IPS DF 6.9 (cell line): ENCODE measurements at regions not wholly inside any gene's neighbourhood (a gene's known extent, or its start where the extent isn't known, plus 50 kb on each side); places are given as distances from the start of the nearest gene placed in this dataset.
A peak's percentile ranks its signal among the peaks of the same experiment; 100 is the strongest.

Experiments used
- DNase-seq: peaks from one replicate; pipeline ENCODE4 v3.0.0-alpha.2; 2013; ENCODE audit warnings: low read depth, low spot score
- H3K27ac ChIP-seq: one replicate; pipeline ENCODE4 v1.5.1; 2013; ENCODE audit warnings: low read length, control low read depth
- H3K27me3 ChIP-seq: 2 replicates; pipeline ENCODE4 v1.6.1; 2013; ENCODE audit warnings: mild to moderate bottlenecking, low read length; ENCODE audit not compliant: control insufficient read depth, insufficient read depth
- H3K36me3 ChIP-seq: 2 replicates; pipeline ENCODE4 v1.6.1; 2013; ENCODE audit warnings: low read length; ENCODE audit not compliant: control insufficient read depth, insufficient read depth
- H3K4me1 ChIP-seq: 2 replicates; pipeline ENCODE4 v1.6.1; 2013; ENCODE audit warnings: low read length; ENCODE audit not compliant: control insufficient read depth, insufficient read depth
- H3K4me3 ChIP-seq: 2 replicates; pipeline ENCODE4 v1.5.1; 2013; ENCODE audit warnings: mild to moderate bottlenecking, low read length
- H3K9me3 ChIP-seq: 2 replicates; pipeline ENCODE4 v1.6.1; 2013; ENCODE audit warnings: low read length, inconsistent platforms; ENCODE audit not compliant: control insufficient read depth, insufficient read depth
- WGBS: extraction: QIAGEN DNeasy Blood & Tissue Kit; methylation state at CpG from one replicate; pipeline ENCODE4 v1.1.7; 2013; ENCODE audit warnings: mixed read lengths, missing lambda C conversion rate; ENCODE audit not compliant: insufficient read length, insufficient coverage; 5-methylcytosine and 5-hydroxymethylcytosine counted together

DNA sequence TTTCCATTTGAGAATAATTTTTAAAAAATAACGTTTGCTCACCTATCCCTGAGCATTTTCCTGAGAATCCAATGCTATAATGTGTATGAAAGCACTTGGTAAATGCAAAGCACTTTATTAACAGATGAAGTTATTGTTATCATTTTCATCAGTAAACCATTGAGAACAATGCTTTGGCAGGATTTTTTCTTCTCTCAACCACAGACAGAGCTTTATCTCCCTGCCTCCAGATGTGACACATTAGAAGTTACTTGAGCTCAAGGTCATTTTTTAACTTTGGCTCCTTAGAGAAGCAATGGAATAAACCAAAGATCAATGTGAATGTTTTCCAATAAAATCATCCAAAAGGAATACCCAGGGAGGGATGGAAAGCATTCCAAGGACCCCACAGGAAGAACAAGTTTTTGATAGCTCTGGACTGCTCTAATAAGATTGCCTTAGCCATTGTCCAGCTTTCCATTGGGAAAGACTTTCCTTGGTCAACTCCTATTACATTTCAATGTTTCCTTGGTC is 118.9 kb upstream of the NT5C1B start:
- Histone ChIP-seq H3K36me3 (no peaks in the 10 kb centered on the region), H3K4me3 (no peak overlapping the region), H3K27me3 (no peaks in the 10 kb centered on the region), H3K27ac (no peak overlapping the region), H3K4me1 (no peaks in the 10 kb centered on the region), H3K9me3 (no peaks in the 10 kb centered on the region)
- no CpG with 5 or more reads among the region's 1 CpG for WGBS
- DNase-seq, result no peak

DNA sequence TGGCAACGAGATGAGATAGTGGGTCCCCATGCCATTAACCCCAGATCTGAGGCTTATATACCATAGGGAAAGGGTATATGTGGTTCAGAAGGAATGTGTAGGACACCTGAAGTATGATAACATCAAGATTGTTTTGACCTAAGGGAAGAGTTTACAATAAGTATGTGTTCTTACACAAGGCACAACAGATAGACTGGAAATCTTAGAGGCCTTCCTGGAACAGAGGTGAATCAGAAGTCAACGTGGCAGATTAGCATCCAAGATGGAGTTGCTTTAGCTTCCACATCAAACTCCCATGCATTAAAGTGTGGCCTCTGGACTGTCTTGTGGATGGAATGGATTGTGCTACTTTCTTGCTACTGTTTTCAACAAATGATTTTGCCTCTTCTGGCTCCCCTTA is 116.6 kb upstream of the NT5C1B start:
- no CpG with 5 or more reads among the region's 2 CpGs for WGBS
- no peaks in the 10 kb centered on the region for H3K9me3 ChIP-seq

DNA sequence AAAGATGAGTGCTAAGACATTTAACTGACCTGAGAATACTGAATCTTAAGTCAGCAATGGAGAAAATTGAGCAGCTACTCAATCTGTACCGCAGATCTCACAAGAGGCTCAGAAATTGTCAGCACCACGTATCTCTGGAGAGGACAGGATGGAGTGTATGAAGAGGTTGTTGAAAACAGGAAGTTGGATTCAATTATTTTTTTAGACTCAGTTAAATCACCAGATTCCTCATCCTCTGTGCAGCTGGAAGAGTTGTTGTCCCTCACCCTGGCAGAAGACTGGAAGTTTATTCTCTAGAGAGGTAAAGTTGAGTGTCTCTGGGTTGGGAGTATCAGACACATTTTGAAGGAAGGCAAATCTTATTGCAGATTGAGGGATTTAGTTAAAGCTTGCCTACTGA is 114.9 kb upstream of the NT5C1B start:
- H3K36me3 ChIP-seq, result no peaks in the 10 kb centered on the region
- WGBS, result no CpG with 5 or more reads among the region's 2 CpGs
- no peak overlapping the region for H3K4me3 ChIP-seq
- H3K9me3 ChIP-seq, result no peaks in the 10 kb centered on the region
- no peaks in the 10 kb centered on the region for H3K4me1 ChIP-seq
- no peak for DNase-seq
- no peaks in the 10 kb centered on the region for H3K27me3 ChIP-seq
- no peak overlapping the region for H3K27ac ChIP-seq

More for the DNA sequence above, 116.6 kb upstream of the NT5C1B start:
- no peak for DNase-seq
- Histone ChIP-seq H3K27me3 (no peaks in the 10 kb centered on the region), H3K4me1 (no peaks in the 10 kb centered on the region), H3K27ac (no peak overlapping the region), H3K4me3 (no peak overlapping the region), H3K36me3 (no peaks in the 10 kb centered on the region)

DNA sequence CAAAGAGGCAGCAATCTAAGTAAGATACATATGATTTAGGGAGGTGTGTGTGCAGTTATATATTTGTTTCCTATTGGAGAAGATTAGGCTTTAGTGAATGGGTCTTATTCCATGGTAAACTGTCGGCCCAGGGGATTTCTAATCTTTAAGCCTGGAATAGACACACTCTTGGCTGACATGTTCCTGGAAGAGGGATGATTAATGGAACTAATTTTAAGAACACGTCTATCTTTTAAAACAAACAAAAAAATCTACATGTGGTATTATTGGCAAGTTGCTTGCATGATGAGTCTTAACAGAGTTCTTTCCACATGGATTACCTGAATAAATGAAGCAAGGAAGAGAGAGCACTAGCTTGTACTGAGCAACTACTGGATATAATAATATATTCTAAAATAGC is 114.2 kb upstream of the NT5C1B start:
- H3K27ac ChIP-seq, result no peak overlapping the region
- no CpG with 5 or more reads among the region's 2 CpGs for WGBS
- no peaks in the 10 kb centered on the region for H3K36me3 ChIP-seq
- no peak for DNase-seq
- H3K4me1 ChIP-seq, result no peaks in the 10 kb centered on the region
- no peak overlapping the region for H3K4me3 ChIP-seq
- H3K9me3 ChIP-seq, result no peaks in the 10 kb centered on the region
- H3K27me3 ChIP-seq, result no peaks in the 10 kb centered on the region

DNA sequence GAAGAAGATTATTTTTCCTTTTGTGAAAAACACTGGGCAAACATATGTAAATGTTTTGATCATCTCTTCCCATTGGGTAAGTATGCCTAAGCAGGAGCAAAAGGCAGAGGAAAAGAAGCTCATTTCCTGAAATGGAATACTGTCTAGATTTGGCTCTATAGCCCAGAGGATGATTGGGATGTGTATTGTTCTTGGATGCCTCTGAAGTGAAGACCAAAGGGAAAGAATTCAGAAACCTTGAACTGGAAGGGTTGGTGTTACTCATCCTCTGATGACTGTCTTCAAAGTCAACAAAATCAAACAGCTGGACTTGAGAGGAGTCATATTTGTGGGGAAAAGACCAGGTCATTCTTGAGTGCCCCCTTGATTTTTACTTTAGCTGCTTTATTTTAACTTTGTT is 112.6 kb upstream of the NT5C1B start:
- Histone ChIP-seq H3K27ac (no peak overlapping the region), H3K9me3 (no peaks in the 10 kb centered on the region), H3K27me3 (no peaks in the 10 kb centered on the region), H3K36me3 (no peaks in the 10 kb centered on the region), H3K4me3 (no peak overlapping the region), H3K4me1 (no peaks in the 10 kb centered on the region)
- no peak for DNase-seq

DNA sequence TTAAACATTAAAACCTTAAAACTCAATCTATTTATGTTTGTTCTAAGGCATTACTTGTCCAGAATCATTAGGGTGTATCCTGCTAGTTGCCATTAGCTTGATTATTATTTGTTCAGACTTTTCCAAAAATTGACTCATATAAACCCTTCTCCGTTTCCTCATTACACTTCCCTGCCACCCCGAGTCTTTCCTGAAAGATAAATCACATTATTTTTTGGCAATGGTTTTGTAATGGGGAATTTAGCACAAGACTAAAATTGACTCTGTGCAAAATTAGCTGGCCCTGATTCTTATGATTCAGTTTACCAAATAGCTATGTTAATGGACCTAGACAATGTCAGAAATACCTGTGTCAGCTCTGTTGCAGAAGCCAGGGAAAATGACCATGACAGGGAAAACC is 112.2 kb upstream of the NT5C1B start:
- Histone ChIP-seq H3K4me1 (no peaks in the 10 kb centered on the region), H3K9me3 (no peaks in the 10 kb centered on the region), H3K36me3 (no peaks in the 10 kb centered on the region), H3K27ac (no peak overlapping the region), H3K4me3 (no peak overlapping the region), H3K27me3 (no peaks in the 10 kb centered on the region)
- 100% methylated on average over 2 of the region's 2 CpGs for WGBS
- no peak for DNase-seq

DNA sequence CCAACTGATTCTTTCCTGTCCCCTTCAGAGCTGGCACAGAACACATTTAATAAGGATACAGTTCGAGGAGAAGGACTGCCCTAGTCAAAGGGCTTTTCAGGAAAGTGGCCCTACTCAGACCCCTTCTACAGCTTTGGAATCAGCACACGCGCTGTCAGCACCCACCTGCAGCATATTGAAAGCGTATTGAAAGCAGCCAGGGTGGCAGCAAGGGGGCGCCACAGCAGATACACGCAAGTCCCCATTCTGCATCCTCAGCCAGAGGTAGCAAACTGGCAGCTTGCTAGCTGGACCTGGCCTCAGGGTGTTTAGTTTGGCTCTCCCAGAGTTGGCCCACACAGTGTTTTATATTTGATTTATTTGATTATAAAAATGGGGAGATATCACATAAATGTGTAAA is 101.0 kb upstream of the NT5C1B start:
- WGBS, result no CpG with 5 or more reads among the region's 6 CpGs
- Histone ChIP-seq H3K27ac (no peak overlapping the region), H3K4me1 (no peaks in the 10 kb centered on the region), H3K27me3 (no peaks in the 10 kb centered on the region), H3K36me3 (no peaks in the 10 kb centered on the region), H3K4me3 (no peak overlapping the region), H3K9me3 (no peaks in the 10 kb centered on the region)
- peak; percentile 45 for DNase-seq

DNA sequence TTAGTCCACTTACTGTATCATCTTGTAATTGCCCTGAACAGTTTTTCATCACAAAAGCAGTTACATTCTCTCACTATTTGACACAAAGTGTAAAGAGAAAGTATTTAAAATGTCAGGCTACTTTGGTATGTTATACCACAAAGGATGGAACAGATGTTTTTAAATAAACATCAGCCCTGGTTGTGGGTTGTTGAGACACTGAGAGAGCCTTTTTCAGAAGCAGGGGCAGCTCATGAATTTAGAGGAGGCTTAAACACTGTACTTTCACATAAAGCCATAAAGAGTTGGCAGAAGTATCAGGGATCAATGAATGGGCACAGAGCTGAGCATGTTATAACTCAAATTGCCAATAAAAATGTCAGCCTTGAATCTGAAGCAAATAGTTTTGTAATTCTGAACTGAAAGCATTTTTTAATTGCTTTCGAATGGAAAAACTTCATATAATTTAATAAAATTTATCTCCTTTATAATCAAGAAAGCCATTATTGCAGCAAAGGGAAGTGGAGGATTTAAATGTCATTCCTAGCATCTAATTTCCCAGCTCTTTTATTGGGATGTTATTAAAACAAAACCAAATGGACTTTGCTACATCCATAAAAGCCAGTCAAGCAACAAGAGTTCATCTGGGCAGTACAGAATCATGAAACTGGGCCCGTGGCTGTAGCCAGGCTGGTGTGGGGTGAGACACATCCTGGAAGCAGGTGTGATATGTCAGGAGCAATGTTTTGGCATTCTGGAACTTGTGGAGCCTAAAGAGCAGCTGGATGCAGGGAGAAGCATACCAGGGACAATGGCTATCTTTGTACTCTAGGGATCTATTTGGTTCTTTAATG is 95.1 kb upstream of the NT5C1B start:
- WGBS, result no CpG with 5 or more reads among the region's 2 CpGs
- Histone ChIP-seq H3K4me3 (no peak overlapping the region), H3K27ac (no peak overlapping the region), H3K36me3 (no peaks in the 10 kb centered on the region), H3K9me3 (no peaks in the 10 kb centered on the region), H3K27me3 (no peaks in the 10 kb centered on the region), H3K4me1 (no peaks in the 10 kb centered on the region)
- DNase-seq, result no peak

DNA sequence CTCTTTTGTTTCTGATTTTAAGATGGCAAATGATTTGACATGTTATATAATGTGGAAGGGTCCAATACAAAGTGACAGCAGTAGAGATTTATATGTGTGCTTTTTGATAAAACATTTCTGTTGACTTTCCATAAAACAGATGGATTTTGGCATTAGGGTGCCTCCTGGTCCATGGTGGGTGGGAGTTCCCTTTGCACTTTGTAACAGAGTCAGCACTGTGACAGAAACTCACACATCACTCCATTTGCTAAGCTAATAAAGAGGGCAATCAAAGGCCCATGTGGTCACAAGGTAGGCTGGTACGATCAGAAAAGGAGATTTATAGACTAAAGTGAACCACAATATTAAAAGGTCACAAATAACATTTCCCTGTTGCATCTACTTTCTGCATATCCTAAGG is 93.3 kb upstream of the NT5C1B start:
- Histone ChIP-seq H3K4me3 (no peak overlapping the region), H3K27ac (no peak overlapping the region), H3K9me3 (no peaks in the 10 kb centered on the region), H3K27me3 (no peaks in the 10 kb centered on the region), H3K36me3 (no peaks in the 10 kb centered on the region), H3K4me1 (no peaks in the 10 kb centered on the region)
- no CpG with 5 or more reads among the region's 1 CpG for WGBS
- DNase-seq, result no peak

DNA sequence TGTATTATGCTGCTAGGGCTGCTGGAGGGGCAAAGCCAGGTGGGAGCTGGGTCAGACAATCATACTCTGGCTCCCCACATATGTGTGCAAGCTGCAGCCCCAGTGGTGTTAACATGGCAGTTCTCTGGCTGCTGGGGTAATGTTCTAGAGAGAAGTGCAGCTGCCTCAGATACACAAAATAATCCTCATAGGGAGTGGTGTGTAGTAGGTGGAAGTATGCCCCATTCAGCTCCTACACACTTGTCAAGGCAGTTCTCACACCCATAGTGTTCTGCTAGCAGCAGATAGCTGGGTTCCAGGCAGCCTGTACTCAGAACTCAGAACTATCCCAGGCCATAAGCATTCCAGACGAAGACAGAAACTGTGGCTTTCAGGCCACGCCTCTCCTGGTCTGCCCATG is 87.9 kb upstream of the NT5C1B start:
- Histone ChIP-seq H3K27me3 (no peaks in the 10 kb centered on the region), H3K27ac (no peak overlapping the region), H3K9me3 (no peaks in the 10 kb centered on the region), H3K4me3 (no peak overlapping the region), H3K4me1 (no peaks in the 10 kb centered on the region), H3K36me3 (no peaks in the 10 kb centered on the region)
- DNase-seq, result no peak
- no CpG with 5 or more reads among the region's 2 CpGs for WGBS

DNA sequence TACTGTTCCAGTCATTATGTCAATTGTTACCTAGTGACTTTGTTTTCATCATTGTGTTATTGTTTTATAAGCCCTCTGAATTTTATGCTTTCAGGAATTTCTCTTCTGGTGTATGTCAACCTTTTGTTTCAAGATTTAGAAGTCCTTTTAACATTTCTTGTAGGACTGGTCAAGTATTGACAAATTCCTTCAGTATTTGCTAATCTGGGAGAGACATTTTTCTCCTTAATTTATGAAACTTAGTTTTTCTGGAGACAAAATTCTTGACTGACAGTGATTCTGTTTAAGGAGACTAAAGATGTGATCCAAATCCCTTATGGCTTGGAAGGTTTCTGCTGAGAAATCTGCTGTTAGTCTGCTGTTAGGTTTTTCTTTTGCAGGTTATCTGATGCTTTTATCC is 84.9 kb upstream of the NT5C1B start:
- Histone ChIP-seq H3K4me3 (no peak overlapping the region), H3K27ac (no peak overlapping the region), H3K4me1 (no peaks in the 10 kb centered on the region), H3K9me3 (no peaks in the 10 kb centered on the region), H3K36me3 (no peaks in the 10 kb centered on the region), H3K27me3 (no peaks in the 10 kb centered on the region)
- no peak for DNase-seq
